ENCODE measurements at regions not wholly inside any gene's neighbourhood (a gene's known extent, or its start where the extent isn't known, plus 50 kb on each side); places are given as distances from the start of the nearest gene placed in this dataset.

DNA sequence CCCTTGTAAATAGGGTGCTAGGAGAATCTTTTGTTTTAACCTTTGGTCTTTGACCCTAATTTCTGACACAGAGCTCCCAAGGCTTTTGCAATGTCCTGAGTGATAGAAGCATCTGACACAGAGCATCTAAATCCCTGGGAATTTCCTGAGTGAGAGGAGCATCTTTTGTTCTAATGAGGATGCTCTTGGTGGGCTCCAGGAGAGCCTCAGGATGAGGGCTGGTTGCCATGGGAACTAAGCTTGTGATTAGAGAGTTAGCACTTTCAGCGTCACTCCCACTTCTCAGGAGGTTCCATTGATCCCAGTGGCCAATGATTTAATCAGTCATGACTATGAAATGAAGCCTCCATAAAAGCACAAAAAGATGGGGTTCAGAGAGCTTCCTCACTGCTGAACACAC is 264.8 kb downstream of the KIF20B start:
- Mint-ChIP-seq H3K4me1 (no peaks in the 10 kb centered on the region), H3K27ac (no peak overlapping the region), H3K27me3 (ENCODE audit: low read depth) (peaks cover 6% of the 10 kb centered on the region; the same call in 1 of the 2 replicates), H3K4me3 (no peak overlapping the region), H3K36me3 (no peaks in the 10 kb centered on the region), H3K9me3 (peaks cover 4% of the 10 kb centered on the region; the same call in 1 of the 2 replicates)
- DNase-seq (ENCODE audit: low spot score), result no peak
- CTCF ChIA-PET, result no interaction called here
- TF ChIP-seq, protein P1, sequence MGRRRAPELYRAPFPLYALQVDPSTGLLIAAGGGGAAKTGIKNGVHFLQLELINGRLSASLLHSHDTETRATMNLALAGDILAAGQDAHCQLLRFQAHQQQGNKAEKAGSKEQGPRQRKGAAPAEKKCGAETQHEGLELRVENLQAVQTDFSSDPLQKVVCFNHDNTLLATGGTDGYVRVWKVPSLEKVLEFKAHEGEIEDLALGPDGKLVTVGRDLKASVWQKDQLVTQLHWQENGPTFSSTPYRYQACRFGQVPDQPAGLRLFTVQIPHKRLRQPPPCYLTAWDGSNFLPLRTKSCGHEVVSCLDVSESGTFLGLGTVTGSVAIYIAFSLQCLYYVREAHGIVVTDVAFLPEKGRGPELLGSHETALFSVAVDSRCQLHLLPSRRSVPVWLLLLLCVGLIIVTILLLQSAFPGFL (CRISPR knock-in tag; IDR thresholded peaks at IDR 0.05; ENCODE audit: borderline replicate concordance), result no peak
- POLR2A ChIA-PET, result no interaction called here
- no peak for ATAC-seq

DNA sequence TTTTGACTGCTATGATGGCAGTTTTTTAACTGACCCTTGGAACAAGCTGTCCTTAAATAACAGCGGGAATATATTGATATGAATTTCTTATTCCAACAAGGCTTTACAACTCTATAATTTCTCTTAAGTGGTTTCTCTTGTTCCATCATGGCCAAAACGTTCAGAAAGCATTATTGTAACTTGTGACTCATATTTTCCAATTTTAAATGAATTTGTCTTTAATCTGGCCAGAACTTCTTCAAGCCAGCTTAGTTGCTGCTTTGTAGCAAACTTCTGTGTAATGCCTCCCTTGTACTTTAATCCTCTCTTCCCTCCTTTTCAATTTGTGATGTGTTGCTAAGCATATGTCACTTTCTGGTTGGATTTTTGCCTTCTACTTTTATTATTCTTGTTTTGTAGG is 271.9 kb downstream of the KIF20B start:
- TF ChIP-seq NR3C1 (CRISPR knock-in tag; conservative IDR thresholded peaks at IDR 0.05; ENCODE audit: low read depth) (no peak), EMX1 (CRISPR knock-in tag; IDR thresholded peaks at IDR 0.05) (no peak)
- TF ChIP-seq, protein P2, sequence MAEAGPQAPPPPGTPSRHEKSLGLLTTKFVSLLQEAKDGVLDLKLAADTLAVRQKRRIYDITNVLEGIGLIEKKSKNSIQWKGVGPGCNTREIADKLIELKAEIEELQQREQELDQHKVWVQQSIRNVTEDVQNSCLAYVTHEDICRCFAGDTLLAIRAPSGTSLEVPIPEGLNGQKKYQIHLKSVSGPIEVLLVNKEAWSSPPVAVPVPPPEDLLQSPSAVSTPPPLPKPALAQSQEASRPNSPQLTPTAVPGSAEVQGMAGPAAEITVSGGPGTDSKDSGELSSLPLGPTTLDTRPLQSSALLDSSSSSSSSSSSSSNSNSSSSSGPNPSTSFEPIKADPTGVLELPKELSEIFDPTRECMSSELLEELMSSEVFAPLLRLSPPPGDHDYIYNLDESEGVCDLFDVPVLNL (CRISPR knock-in tag; IDR thresholded peaks at IDR 0.05; ENCODE audit: borderline replicate concordance, low read depth), result no peak
- TF ChIP-seq, protein P3, sequence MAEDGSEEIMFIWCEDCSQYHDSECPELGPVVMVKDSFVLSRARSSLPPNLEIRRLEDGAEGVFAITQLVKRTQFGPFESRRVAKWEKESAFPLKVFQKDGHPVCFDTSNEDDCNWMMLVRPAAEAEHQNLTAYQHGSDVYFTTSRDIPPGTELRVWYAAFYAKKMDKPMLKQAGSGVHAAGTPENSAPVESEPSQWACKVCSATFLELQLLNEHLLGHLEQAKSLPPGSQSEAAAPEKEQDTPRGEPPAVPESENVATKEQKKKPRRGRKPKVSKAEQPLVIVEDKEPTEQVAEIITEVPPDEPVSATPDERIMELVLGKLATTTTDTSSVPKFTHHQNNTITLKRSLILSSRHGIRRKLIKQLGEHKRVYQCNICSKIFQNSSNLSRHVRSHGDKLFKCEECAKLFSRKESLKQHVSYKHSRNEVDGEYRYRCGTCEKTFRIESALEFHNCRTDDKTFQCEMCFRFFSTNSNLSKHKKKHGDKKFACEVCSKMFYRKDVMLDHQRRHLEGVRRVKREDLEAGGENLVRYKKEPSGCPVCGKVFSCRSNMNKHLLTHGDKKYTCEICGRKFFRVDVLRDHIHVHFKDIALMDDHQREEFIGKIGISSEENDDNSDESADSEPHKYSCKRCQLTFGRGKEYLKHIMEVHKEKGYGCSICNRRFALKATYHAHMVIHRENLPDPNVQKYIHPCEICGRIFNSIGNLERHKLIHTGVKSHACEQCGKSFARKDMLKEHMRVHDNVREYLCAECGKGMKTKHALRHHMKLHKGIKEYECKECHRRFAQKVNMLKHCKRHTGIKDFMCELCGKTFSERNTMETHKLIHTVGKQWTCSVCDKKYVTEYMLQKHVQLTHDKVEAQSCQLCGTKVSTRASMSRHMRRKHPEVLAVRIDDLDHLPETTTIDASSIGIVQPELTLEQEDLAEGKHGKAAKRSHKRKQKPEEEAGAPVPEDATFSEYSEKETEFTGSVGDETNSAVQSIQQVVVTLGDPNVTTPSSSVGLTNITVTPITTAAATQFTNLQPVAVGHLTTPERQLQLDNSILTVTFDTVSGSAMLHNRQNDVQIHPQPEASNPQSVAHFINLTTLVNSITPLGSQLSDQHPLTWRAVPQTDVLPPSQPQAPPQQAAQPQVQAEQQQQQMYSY (CRISPR knock-in tag; IDR thresholded peaks at IDR 0.05), result no peak
- Mint-ChIP-seq H3K36me3 (no peaks in the 10 kb centered on the region), H3K27ac (no peak overlapping the region), H3K27me3 (ENCODE audit: low read depth) (peaks cover 55% of the 10 kb centered on the region), H3K9me3 (no peaks in the 10 kb centered on the region), H3K4me1 (no peaks in the 10 kb centered on the region), H3K4me3 (no peak overlapping the region)
- ChIA-PET CTCF (interaction anchor here (0.6 kb wide), 1 partner anchor 180 kb away, joined by 3 read pairs; no protein-coding TSS in a partner anchor), POLR2A (no interaction called here)
- no peak for ATAC-seq
- no peak for DNase-seq (ENCODE audit: low spot score)

DNA sequence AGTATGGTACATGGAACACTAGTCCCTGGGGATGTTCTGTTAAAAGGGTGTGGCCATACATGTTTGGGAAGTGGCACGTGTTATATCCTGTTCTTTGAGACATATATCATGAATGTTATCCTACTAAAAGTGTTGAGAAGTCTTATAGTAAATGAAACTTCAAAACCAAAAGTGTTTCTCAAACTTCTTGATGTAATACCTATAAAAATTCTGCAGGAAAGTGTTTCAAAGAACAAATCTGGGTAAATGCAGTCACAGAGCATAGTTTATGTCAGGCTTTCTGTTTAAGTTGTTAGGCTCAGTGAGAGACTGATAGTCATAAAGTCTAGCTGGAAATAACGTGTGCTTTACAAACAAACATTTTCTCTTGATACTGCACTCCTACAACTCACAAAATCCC is 273.7 kb downstream of the KIF20B start:
- peaks cover 67% of the 10 kb centered on the region for H3K27me3 Mint-ChIP-seq (ENCODE audit: low read depth)

More for the DNA sequence above, 273.7 kb downstream of the KIF20B start:
- Mint-ChIP-seq H3K4me1 (peaks cover 4% of the 10 kb centered on the region), H3K36me3 (0 out of 2 replicates have a peak, but pooled peaks cover 3% of the 10 kb centered on the region), H3K4me3 (no peak overlapping the region), H3K9me3 (no peaks in the 10 kb centered on the region), H3K27ac (no peak overlapping the region)
- POLR2A ChIA-PET, result no interaction called here
- DNase-seq (ENCODE audit: low spot score) (no peak), ATAC-seq (no peak)
- CTCF ChIA-PET, result no interaction called here
- no peak for TF ChIP-seq EMX1 (CRISPR knock-in tag; IDR thresholded peaks at IDR 0.05)
- TF ChIP-seq ZNF423 (CRISPR knock-in tag; IDR thresholded peaks at IDR 0.05), result no peak
- TF ChIP-seq, protein P3 (CRISPR knock-in tag; IDR thresholded peaks at IDR 0.05), result no peak
- TF ChIP-seq, protein P4, sequence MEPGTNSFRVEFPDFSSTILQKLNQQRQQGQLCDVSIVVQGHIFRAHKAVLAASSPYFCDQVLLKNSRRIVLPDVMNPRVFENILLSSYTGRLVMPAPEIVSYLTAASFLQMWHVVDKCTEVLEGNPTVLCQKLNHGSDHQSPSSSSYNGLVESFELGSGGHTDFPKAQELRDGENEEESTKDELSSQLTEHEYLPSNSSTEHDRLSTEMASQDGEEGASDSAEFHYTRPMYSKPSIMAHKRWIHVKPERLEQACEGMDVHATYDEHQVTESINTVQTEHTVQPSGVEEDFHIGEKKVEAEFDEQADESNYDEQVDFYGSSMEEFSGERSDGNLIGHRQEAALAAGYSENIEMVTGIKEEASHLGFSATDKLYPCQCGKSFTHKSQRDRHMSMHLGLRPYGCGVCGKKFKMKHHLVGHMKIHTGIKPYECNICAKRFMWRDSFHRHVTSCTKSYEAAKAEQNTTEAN (CRISPR knock-in tag; IDR thresholded peaks at IDR 0.05), result no peak
- TF ChIP-seq, protein P5, sequence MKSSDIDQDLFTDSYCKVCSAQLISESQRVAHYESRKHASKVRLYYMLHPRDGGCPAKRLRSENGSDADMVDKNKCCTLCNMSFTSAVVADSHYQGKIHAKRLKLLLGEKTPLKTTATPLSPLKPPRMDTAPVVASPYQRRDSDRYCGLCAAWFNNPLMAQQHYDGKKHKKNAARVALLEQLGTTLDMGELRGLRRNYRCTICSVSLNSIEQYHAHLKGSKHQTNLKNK (CRISPR knock-in tag; IDR thresholded peaks at IDR 0.05), result no peak
- TF ChIP-seq, protein P6, sequence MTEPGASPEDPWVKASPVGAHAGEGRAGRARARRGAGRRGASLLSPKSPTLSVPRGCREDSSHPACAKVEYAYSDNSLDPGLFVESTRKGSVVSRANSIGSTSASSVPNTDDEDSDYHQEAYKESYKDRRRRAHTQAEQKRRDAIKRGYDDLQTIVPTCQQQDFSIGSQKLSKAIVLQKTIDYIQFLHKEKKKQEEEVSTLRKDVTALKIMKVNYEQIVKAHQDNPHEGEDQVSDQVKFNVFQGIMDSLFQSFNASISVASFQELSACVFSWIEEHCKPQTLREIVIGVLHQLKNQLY (CRISPR knock-in tag; IDR thresholded peaks at IDR 0.05), result no peak
- TF ChIP-seq ZNF317 (CRISPR knock-in tag; IDR thresholded peaks at IDR 0.05; ENCODE audit: borderline replicate concordance, low read depth), result no peak
- no peak for TF ChIP-seq RELA (CRISPR knock-in tag; IDR thresholded peaks at IDR 0.05; ENCODE audit: borderline replicate concordance)
- TF ChIP-seq, protein P7, sequence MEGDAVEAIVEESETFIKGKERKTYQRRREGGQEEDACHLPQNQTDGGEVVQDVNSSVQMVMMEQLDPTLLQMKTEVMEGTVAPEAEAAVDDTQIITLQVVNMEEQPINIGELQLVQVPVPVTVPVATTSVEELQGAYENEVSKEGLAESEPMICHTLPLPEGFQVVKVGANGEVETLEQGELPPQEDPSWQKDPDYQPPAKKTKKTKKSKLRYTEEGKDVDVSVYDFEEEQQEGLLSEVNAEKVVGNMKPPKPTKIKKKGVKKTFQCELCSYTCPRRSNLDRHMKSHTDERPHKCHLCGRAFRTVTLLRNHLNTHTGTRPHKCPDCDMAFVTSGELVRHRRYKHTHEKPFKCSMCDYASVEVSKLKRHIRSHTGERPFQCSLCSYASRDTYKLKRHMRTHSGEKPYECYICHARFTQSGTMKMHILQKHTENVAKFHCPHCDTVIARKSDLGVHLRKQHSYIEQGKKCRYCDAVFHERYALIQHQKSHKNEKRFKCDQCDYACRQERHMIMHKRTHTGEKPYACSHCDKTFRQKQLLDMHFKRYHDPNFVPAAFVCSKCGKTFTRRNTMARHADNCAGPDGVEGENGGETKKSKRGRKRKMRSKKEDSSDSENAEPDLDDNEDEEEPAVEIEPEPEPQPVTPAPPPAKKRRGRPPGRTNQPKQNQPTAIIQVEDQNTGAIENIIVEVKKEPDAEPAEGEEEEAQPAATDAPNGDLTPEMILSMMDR (IDR thresholded peaks at IDR 0.05), result no peak
- TF ChIP-seq SOX15 (CRISPR knock-in tag; IDR thresholded peaks at IDR 0.05), result no peak

Data from WTC11 (cell line).